ENCODE measurements at regions not wholly inside any gene's neighbourhood (a gene's known extent, or its start where the extent isn't known, plus 50 kb on each side); places are given as distances from the start of the nearest gene placed in this dataset.

DNA sequence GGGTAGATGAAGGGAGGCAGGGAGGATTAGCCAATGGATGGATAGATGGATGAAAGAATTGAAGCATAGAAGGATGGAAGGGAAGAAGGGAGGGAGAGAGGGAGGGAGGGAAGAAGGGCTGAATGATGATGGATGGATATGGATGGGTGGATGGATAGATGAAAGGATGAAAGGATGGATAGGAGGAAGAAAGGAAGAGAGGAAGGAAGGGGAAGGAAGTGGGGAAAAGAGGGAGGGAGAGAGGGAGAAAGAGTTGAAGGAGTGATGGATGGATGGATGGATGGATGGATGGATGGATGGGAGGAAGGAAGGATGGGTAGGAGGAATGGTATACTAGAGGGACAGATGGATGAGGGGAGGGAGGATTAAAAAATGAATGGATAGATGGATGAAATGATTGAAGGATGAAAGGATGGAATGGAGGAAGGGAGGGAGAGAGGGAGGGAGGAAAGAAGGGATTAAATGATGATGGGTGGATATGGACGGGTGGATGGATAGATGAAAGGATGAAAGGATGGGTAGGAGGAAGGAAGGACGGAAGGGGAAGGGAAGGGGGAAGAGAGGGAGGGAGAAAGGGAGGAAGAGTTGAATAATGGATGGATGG lies 145.9 kb downstream of the MN1 start:
- intact Hi-C loops (cut with DNase I): no loop called here
- Histone ChIP-seq H3K4me1 (replicated peaks) (no peaks in the 10 kb centered on the region), H3K9me3 (no peaks in the 10 kb centered on the region), H3K36me3 (no peaks in the 10 kb centered on the region), H3K27ac (no peak overlapping the region), H3K4me3 (no peak overlapping the region), H3K27me3 (replicated peaks; ENCODE audit: insufficient read depth) (no peaks in the 10 kb centered on the region)
- WGBS: 89% methylated on average over 2 of the region's 2 CpGs
- no peak for DNase-seq (ENCODE audit: low spot score)
- TF ChIP-seq, protein P1, sequence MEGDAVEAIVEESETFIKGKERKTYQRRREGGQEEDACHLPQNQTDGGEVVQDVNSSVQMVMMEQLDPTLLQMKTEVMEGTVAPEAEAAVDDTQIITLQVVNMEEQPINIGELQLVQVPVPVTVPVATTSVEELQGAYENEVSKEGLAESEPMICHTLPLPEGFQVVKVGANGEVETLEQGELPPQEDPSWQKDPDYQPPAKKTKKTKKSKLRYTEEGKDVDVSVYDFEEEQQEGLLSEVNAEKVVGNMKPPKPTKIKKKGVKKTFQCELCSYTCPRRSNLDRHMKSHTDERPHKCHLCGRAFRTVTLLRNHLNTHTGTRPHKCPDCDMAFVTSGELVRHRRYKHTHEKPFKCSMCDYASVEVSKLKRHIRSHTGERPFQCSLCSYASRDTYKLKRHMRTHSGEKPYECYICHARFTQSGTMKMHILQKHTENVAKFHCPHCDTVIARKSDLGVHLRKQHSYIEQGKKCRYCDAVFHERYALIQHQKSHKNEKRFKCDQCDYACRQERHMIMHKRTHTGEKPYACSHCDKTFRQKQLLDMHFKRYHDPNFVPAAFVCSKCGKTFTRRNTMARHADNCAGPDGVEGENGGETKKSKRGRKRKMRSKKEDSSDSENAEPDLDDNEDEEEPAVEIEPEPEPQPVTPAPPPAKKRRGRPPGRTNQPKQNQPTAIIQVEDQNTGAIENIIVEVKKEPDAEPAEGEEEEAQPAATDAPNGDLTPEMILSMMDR (IDR thresholded peaks at IDR 0.05): no peak
- TF ChIP-seq POLR2AphosphoS5 (IDR thresholded peaks at IDR 0.05): no peak
- no peak for TF ChIP-seq POLR2A (IDR thresholded peaks at IDR 0.05)

DNA sequence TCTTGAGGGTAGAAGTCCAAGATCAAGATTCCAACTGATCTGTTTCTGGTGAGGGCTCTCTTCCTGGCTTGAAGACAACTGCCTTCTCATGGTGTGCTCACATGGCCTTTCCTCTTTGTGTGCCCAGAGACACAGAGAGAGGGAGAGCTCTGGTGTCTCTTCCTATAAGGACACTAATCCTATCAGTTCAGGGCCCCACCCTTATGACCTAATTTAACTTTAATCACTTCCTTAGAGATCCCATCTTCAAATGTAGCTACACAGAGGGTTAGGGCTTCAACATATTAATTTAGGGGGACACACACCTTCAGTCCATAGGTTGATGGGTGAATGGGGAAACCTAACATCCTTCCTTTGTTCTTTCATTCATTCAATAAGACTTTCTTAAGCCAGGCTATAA lies 144.6 kb downstream of the MN1 start:
- Histone ChIP-seq H3K27me3 (replicated peaks; ENCODE audit: insufficient read depth) (no peaks in the 10 kb centered on the region), H3K36me3 (no peaks in the 10 kb centered on the region), H3K9me3 (no peaks in the 10 kb centered on the region), H3K27ac (no peak overlapping the region), H3K4me3 (no peak overlapping the region), H3K4me1 (replicated peaks) (no peaks in the 10 kb centered on the region)
- TF ChIP-seq, protein P1 (IDR thresholded peaks at IDR 0.05): no peak
- no peak for TF ChIP-seq POLR2A (IDR thresholded peaks at IDR 0.05)
- no peak for TF ChIP-seq POLR2AphosphoS5 (IDR thresholded peaks at IDR 0.05)
- DNase-seq (ENCODE audit: low spot score): no peak
- intact Hi-C loops (cut with DNase I): no loop called here

DNA sequence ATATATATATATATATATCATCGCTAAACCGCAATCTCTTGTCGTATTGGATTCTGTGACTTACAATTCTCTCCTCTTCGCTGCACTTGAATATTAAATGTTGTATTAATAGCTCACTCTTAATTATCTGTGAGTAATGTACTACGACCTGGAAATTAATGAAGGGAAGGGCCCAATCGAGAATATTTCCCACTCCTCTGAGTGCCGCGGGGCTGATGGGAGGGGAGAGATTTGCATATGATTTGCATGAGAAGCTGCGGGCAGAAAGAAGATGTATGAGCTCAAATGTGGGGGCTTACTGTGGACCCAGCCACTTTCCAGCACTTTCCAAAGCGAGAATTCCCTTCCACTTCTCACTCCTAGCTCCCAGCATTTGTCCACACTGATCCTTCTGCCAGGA lies 141.2 kb downstream of the MN1 start:
- Histone ChIP-seq H3K27ac (no peak overlapping the region), H3K36me3 (no peaks in the 10 kb centered on the region), H3K27me3 (replicated peaks; ENCODE audit: insufficient read depth) (no peaks in the 10 kb centered on the region), H3K4me3 (no peak overlapping the region), H3K9me3 (no peaks in the 10 kb centered on the region), H3K4me1 (replicated peaks) (no peaks in the 10 kb centered on the region)
- intact Hi-C loops (cut with DNase I): no loop called here
- DNase-seq (ENCODE audit: low spot score): no peak
- TF ChIP-seq, protein P1 (IDR thresholded peaks at IDR 0.05): no peak
- TF ChIP-seq POLR2A (IDR thresholded peaks at IDR 0.05) (no peak), POLR2AphosphoS5 (IDR thresholded peaks at IDR 0.05) (no peak)
- WGBS: 90% methylated on average over 10 of the region's 10 CpGs

DNA sequence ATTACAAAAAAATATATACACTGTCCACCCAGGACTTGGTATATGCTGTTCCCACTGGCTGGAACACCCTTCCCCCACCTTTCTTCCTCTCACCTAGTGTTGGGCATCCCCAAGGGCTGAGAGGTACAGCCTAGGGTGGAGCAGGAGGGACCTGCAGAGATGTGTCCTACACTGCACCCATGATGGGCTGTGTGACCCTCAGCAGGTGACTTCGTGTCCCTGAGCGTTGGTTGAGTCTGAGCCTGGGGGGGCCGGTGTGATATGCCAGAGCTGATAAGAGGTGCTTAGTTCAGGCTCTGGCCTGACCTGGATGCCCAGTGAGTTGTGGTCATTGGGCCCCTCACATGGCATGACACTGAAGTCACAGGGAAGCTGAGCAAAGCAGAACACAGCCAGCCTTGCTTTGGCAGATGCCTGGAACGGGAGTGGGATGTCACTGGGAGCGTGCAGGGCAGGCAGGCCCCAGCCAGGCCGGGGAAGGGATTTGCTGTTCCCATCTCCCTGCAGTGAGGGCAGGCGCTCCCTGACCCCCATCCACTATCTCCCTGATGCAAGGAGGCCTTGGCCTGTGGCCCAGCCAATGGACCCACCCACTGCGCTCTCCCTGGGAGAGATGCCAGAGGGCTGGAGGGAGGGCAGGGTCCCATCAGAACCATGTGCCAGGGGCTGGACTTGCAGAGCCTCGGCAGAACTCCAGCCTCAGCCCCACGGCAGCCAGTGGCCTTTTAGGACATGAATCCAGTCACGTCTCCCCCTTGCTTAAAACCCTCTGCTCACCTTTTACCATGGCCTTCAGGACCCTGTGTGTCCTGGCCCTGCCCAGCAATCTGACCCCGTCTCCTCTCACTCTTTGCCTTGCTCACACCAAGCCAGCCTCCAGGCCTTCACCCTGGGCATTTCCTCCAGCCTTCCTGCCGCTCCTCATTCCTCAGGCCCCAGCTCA lies 138.9 kb downstream of the MN1 start:
- Histone ChIP-seq H3K27me3 (replicated peaks; ENCODE audit: insufficient read depth) (no peaks in the 10 kb centered on the region), H3K36me3 (no peaks in the 10 kb centered on the region), H3K9me3 (no peaks in the 10 kb centered on the region), H3K4me3 (no peak overlapping the region), H3K27ac (no peak overlapping the region), H3K4me1 (replicated peaks) (no peaks in the 10 kb centered on the region)
- intact Hi-C loops (cut with DNase I): no loop called here
- no peak for DNase-seq (ENCODE audit: low spot score)
- 57% methylated on average over 13 of the region's 13 CpGs for WGBS
- no peak for TF ChIP-seq POLR2A (IDR thresholded peaks at IDR 0.05)
- TF ChIP-seq, protein P1 (IDR thresholded peaks at IDR 0.05): no peak
- no peak for TF ChIP-seq POLR2AphosphoS5 (IDR thresholded peaks at IDR 0.05)

All from prostate gland (tissue), 2 donors.